HepG2 (cell line): ENCODE measurements at regions not wholly inside any gene's neighbourhood (a gene's known extent, or its start where the extent isn't known, plus 50 kb on each side); places are given as distances from the start of the nearest gene placed in this dataset.

Source experiments
- ATAC-seq: fragments of 200-7000 bp; cut with Tn5 transposase; 3 replicates; pipeline ENCODE4 v1.9.1; 2020; ENCODE audit warnings: mild to moderate bottlenecking, moderate library complexity
- BruUV-seq: library from RNA; stranded (reverse); fragments of 400-500 nt; replicated peaks from 2 replicates; lab custom pipeline; 2021; lab: Mats Ljungman, UMichigan
- CTCF ChIA-PET: fragments of 300-600 bp; formaldehyde crosslinking; extraction: SDS; loops from one replicate; lab custom pipeline; 2021; ENCODE audit warnings: low total read pairs, inconsistent platforms, low intra/inter-chr PET ratio; lab: Yijun Ruan, JAX
- POLR2A ChIA-PET: fragments of 350-600 bp; sonication (Branson Sonifier 250); formaldehyde crosslinking; loops from one replicate; lab custom pipeline; 2020; ENCODE audit warnings: antibody characterized with exemption, inconsistent platforms; lab: Yijun Ruan, JAX
- DNase-seq: peaks from one replicate; pipeline ENCODE4 v3.0.0-alpha.2; 2015; ENCODE audit warnings: low spot score
- FAIRE-seq: peaks from 3 replicates; lab custom pipeline; 2011; peaks lifted over from hg19 to GRCh38; lab: Jason Lieb, UNC
- H2AFZ ChIP-seq: one replicate; pipeline ENCODE4 v1.6.1; 2011; ENCODE audit warnings: low read length, inconsistent platforms
- H3K27ac ChIP-seq: fragments of 300-600 bp; 3 replicates; pipeline ENCODE4 v1.8.0; 2011; ENCODE audit warnings: mixed run types, mild to moderate bottlenecking, mixed read lengths, low read length, inconsistent platforms; ENCODE audit not compliant: insufficient read depth; ENCODE audit errors: extremely low read length
- H3K27me3 ChIP-seq, 2 experiments: fragments of 200-600 bp in 1 of 2; 2 replicates in 1 of 2; 3 replicates in 1 of 2; pipeline versions ENCODE4 v1.6.0 to v1.8.0; 2011; ENCODE audit warnings: low read length in 2 of 2, mild to moderate bottlenecking in 2 of 2, moderate library complexity in 2 of 2, inconsistent platforms in 1 of 2; ENCODE audit not compliant: insufficient read depth in 2 of 2, control insufficient read depth in 1 of 2
- H3K36me3 ChIP-seq, 2 experiments: fragments of 200-600 bp in 1 of 2; replicated peaks in 1 of 2; 2 replicates in 1 of 2; 3 replicates in 1 of 2; pipeline versions ENCODE4 v1.5.1 to v1.8.0; 2011; ENCODE audit warnings: low read length in 2 of 2, inconsistent platforms in 1 of 2; ENCODE audit not compliant: insufficient read depth in 2 of 2, control insufficient read depth in 1 of 2
- H3K4me1 ChIP-seq: 2 replicates; pipeline ENCODE4 v1.5.1; 2012; ENCODE audit warnings: low read length, inconsistent platforms; ENCODE audit not compliant: insufficient read depth
- H3K4me2 ChIP-seq: 2 replicates; pipeline ENCODE4 v1.6.0; 2011; ENCODE audit warnings: low read depth, low read length, inconsistent platforms
- H3K4me3 ChIP-seq, 3 experiments: fragments of 200-600 bp in 1 of 3; sonication (generic), shearing (Covaris generic) in 1 of 3; replicated peaks in 1 of 3; 2 replicates each; pipeline ENCODE4 v1.5.1; 2011 to 2016; ENCODE audit warnings: low read length in 3 of 3, inconsistent platforms in 2 of 3, low read depth in 2 of 3, mild to moderate bottlenecking in 2 of 3, control low read depth in 1 of 3, mixed read lengths in 1 of 3; ENCODE audit not compliant: insufficient read depth in 1 of 3
- H3K79me2 ChIP-seq: one replicate; pipeline ENCODE4 v1.6.1; 2011; ENCODE audit warnings: low read length, inconsistent platforms; ENCODE audit not compliant: insufficient read depth
- H3K9ac ChIP-seq: 2 replicates; pipeline ENCODE4 v1.6.0; 2011; ENCODE audit warnings: mild to moderate bottlenecking, low read depth, low read length, inconsistent platforms; ENCODE audit not compliant: insufficient read depth
- H3K9me3 ChIP-seq: 2 replicates; pipeline ENCODE4 v1.5.1; 2012; ENCODE audit warnings: mild to moderate bottlenecking, low read length
- H4K20me1 ChIP-seq: 2 replicates; pipeline ENCODE4 v1.6.0; 2011; ENCODE audit warnings: inconsistent platforms, mild to moderate bottlenecking, low read length, moderate library complexity; ENCODE audit not compliant: insufficient read depth
- MED1 ChIP-seq: sonication (generic); formaldehyde crosslinking; IDR thresholded peaks from 2 replicates; pipeline ENCODE4 v1.4.0; 2020; ENCODE audit warnings: missing genetic modification reagents
- RAD21 ChIP-seq: fragments of 450-650 bp; formaldehyde crosslinking; IDR thresholded peaks from 2 replicates; pipeline ENCODE4 v1.5.0; 2020; ENCODE audit warnings: mild to moderate bottlenecking
- RORA ChIP-seq: sonication (generic); formaldehyde crosslinking; IDR thresholded peaks from 2 replicates; pipeline ENCODE4 v1.5.0; 2020; ENCODE audit warnings: mild to moderate bottlenecking, missing genetic modification reagents, moderate library complexity
- SAFB2 ChIP-seq: sonication (generic); formaldehyde crosslinking; IDR thresholded peaks from 2 replicates; pipeline ENCODE4 v1.5.1; 2020; ENCODE audit warnings: missing genetic modification reagents, low read depth, mild to moderate bottlenecking, borderline replicate concordance
- ZNF7 ChIP-seq: IDR thresholded peaks from 2 replicates; pipeline ENCODE4 v1.6.1; 2016; ENCODE audit warnings: missing biosample characterization, missing genetic modification reagents
- ZNF800 ChIP-seq: sonication (generic); formaldehyde crosslinking; IDR thresholded peaks from 2 replicates; pipeline ENCODE4 v1.4.0; 2020; ENCODE audit warnings: missing genetic modification reagents
- WGBS: methylation state at CpG from one replicate; pipeline ENCODE4 v1.1.6; 2017; ENCODE audit warnings: low lambda C conversion rate; 5-methylcytosine and 5-hydroxymethylcytosine counted together
- in situ Hi-C: cut with HindIII; loops from 2 replicates; pipeline ENCODE4 v1.10.0; 2017; ENCODE audit warnings: low pct_unique_long_range_greater_than_20kb; ENCODE audit not compliant: extremely low pct_ligation_motif_present
- intact Hi-C: fragments of 100-400 bp; cut with micrococcal nuclease; formaldehyde crosslinking; loops from one replicate; pipeline ENCODE4 v1.10.0; 2022; ENCODE audit not compliant: unreplicated experiment
- TF ChIP-seq, protein P1 (sequence below): sonication (generic); formaldehyde crosslinking; IDR thresholded peaks from one replicate; pipeline ENCODE4 v1.5.1; 2020; ENCODE audit warnings: mild to moderate bottlenecking, missing genetic modification reagents; ENCODE audit errors: not compliant biosample characterization
- TF ChIP-seq, protein P2 (sequence below): sonication (generic); formaldehyde crosslinking; IDR thresholded peaks from 2 replicates; pipeline ENCODE4 v1.5.0; 2020; ENCODE audit warnings: mild to moderate bottlenecking, missing genetic modification reagents

DNA sequence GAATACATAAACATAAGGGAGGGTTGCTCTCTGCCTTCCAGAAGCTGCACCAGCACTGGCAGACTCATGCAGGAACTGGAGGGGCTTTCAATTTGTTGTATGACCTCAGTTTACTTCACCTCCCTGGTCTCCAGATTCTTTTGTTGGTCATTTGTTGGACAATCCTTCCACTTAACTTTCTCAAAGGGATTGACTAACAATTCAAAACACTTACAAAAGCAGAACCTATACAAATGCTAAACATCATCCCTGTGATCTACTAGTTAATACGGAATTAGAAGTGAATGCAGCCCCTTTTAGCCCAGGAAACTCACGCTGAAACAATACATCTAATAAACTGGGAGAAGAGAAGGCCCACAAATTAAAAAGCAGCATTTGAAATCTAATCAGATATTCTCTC lies 404.6 kb upstream of the BRINP1 start:
- H3K9ac ChIP-seq, result no peak overlapping the region
- ChIA-PET POLR2A (no interaction called here), CTCF (no interaction called here)
- in situ Hi-C loops, result no loop called here
- no peak for TF ChIP-seq MED1 (CRISPR knock-in tag)
- TF ChIP-seq, protein P1, sequence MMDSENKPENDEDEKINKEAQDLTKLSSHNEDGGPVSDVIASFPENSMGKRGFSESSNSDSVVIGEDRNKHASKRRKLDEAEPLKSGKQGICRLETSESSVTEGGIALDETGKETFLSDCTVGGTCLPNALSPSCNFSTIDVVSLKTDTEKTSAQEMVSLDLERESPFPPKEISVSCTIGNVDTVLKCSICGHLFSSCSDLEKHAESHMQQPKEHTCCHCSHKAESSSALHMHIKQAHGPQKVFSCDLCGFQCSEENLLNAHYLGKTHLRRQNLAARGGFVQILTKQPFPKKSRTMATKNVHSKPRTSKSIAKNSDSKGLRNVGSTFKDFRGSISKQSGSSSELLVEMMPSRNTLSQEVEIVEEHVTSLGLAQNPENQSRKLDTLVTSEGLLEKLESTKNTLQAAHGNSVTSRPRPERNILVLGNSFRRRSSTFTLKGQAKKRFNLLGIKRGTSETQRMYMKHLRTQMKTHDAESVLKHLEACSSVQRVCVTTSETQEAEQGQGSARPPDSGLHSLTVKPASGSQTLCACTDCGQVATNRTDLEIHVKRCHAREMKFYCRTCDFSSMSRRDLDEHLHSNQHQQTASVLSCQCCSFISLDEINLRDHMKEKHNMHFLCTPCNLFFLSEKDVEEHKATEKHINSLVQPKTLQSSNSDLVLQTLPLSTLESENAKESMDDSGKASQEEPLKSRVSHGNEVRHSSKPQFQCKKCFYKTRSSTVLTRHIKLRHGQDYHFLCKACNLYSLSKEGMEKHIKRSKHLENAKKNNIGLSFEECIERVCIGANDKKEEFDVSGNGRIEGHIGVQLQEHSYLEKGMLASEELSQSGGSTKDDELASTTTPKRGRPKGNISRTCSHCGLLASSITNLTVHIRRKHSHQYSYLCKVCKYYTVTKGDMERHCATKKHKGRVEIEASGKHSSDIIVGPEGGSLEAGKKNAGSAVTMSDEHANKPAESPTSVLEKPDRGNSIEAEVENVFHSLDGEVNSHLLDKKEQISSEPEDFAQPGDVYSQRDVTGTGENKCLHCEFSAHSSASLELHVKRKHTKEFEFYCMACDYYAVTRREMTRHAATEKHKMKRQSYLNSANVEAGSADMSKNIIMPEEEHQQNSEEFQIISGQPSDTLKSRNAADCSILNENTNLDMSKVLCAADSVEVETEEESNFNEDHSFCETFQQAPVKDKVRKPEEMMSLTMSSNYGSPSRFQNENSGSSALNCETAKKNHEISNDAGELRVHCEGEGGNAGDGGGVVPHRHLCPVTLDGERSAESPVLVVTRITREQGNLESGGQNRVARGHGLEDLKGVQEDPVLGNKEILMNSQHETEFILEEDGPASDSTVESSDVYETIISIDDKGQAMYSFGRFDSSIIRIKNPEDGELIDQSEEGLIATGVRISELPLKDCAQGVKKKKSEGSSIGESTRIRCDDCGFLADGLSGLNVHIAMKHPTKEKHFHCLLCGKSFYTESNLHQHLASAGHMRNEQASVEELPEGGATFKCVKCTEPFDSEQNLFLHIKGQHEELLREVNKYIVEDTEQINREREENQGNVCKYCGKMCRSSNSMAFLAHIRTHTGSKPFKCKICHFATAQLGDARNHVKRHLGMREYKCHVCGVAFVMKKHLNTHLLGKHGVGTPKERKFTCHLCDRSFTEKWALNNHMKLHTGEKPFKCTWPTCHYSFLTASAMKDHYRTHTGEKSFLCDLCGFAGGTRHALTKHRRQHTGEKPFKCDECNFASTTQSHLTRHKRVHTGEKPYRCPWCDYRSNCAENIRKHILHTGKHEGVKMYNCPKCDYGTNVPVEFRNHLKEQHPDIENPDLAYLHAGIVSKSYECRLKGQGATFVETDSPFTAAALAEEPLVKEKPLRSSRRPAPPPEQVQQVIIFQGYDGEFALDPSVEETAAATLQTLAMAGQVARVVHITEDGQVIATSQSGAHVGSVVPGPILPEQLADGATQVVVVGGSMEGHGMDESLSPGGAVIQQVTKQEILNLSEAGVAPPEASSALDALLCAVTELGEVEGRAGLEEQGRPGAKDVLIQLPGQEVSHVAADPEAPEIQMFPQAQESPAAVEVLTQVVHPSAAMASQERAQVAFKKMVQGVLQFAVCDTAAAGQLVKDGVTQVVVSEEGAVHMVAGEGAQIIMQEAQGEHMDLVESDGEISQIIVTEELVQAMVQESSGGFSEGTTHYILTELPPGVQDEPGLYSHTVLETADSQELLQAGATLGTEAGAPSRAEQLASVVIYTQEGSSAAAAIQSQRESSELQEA (CRISPR knock-in tag), result no peak
- TF ChIP-seq SAFB2 (CRISPR knock-in tag), result no peak
- TF ChIP-seq, protein P2, sequence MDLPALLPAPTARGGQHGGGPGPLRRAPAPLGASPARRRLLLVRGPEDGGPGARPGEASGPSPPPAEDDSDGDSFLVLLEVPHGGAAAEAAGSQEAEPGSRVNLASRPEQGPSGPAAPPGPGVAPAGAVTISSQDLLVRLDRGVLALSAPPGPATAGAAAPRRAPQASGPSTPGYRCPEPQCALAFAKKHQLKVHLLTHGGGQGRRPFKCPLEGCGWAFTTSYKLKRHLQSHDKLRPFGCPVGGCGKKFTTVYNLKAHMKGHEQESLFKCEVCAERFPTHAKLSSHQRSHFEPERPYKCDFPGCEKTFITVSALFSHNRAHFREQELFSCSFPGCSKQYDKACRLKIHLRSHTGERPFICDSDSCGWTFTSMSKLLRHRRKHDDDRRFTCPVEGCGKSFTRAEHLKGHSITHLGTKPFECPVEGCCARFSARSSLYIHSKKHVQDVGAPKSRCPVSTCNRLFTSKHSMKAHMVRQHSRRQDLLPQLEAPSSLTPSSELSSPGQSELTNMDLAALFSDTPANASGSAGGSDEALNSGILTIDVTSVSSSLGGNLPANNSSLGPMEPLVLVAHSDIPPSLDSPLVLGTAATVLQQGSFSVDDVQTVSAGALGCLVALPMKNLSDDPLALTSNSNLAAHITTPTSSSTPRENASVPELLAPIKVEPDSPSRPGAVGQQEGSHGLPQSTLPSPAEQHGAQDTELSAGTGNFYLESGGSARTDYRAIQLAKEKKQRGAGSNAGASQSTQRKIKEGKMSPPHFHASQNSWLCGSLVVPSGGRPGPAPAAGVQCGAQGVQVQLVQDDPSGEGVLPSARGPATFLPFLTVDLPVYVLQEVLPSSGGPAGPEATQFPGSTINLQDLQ (CRISPR knock-in tag), result no peak
- no peak for TF ChIP-seq RORA
- no peak for TF ChIP-seq RAD21 (CRISPR knock-in tag)
- no peak for TF ChIP-seq ZNF800 (CRISPR knock-in tag)
- no peak for TF ChIP-seq ZNF7
- TF ChIP-seq, all 625 proteins: peak for 0
- H3K4me3 ChIP-seq, result no peak overlapping the region
- FAIRE-seq, result no peak
- no peaks in the 10 kb centered on the region for H3K27me3 ChIP-seq
- no peaks in the 10 kb centered on the region for H4K20me1 ChIP-seq
- no peaks in the 10 kb centered on the region for H3K36me3 ChIP-seq
- H3K79me2 ChIP-seq, result no peaks in the 10 kb centered on the region
- intact Hi-C loops, result no loop called here
- no peak overlapping the region for H2AFZ ChIP-seq
- H3K27ac ChIP-seq, result no peak overlapping the region
- BruUV-seq, result no TSS peak
- H3K4me2 ChIP-seq, result no peak overlapping the region
- ATAC-seq, result no peak
- DNase-seq, result no peak
- 0% methylated on average over 2 of the region's 2 CpGs for WGBS
- no peaks in the 10 kb centered on the region for H3K4me1 ChIP-seq
- H3K9me3 ChIP-seq, result no peaks in the 10 kb centered on the region
